DOHH2 (cell line): ENCODE measurements at regions not wholly inside any gene's neighbourhood (a gene's known extent, or its start where the extent isn't known, plus 50 kb on each side); places are given as distances from the start of the nearest gene placed in this dataset.

Experiments
- EZH2phosphoT487 ChIP-seq: fragments of 200-600 bp; sonication (generic); IDR thresholded peaks from 2 replicates; pipeline ENCODE4 v1.6.1; 2017; ENCODE audit warnings: borderline replicate concordance, mild to moderate bottlenecking, antibody characterized with exemption, low read length, moderate library complexity, mixed read lengths
- TF ChIP-seq, protein P1 (sequence below): fragments of 200-600 bp; sonication (generic); IDR thresholded peaks from one replicate; pipeline ENCODE4 v1.5.1; 2014; ENCODE audit warnings: antibody characterized with exemption, mild to moderate bottlenecking, low read depth, low read length; ENCODE audit not compliant: poor library complexity, severe bottlenecking

- TF ChIP-seq, protein P1, sequence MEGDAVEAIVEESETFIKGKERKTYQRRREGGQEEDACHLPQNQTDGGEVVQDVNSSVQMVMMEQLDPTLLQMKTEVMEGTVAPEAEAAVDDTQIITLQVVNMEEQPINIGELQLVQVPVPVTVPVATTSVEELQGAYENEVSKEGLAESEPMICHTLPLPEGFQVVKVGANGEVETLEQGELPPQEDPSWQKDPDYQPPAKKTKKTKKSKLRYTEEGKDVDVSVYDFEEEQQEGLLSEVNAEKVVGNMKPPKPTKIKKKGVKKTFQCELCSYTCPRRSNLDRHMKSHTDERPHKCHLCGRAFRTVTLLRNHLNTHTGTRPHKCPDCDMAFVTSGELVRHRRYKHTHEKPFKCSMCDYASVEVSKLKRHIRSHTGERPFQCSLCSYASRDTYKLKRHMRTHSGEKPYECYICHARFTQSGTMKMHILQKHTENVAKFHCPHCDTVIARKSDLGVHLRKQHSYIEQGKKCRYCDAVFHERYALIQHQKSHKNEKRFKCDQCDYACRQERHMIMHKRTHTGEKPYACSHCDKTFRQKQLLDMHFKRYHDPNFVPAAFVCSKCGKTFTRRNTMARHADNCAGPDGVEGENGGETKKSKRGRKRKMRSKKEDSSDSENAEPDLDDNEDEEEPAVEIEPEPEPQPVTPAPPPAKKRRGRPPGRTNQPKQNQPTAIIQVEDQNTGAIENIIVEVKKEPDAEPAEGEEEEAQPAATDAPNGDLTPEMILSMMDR = no peak
- no peak for TF ChIP-seq EZH2phosphoT487
Measured at GRCh38 chr1:59071876-59072582, 224.9 kb upstream of the FGGY start.
